Fibroblast of mammary gland (primary cell): ENCODE measurements at regions not wholly inside any gene's neighbourhood (a gene's known extent, or its start where the extent isn't known, plus 50 kb on each side); places are given as distances from the start of the nearest gene placed in this dataset.
"Not testable (repeated sequence)": the region's sequence is repeated elsewhere in the genome, so short reads cannot be mapped to it uniquely, and the experiment has no call there.

ENCODE experiments used
- DNase-seq: peaks from one replicate; pipeline ENCODE4 v3.0.0-alpha.2; 2010; ENCODE audit warnings: low read depth
- H3K4me3 ChIP-seq: 2 replicates; pipeline ENCODE4 v1.5.1; 2011; ENCODE audit warnings: low read depth, mild to moderate bottlenecking, low read length, moderate library complexity; ENCODE audit not compliant: control insufficient read depth
- TF ChIP-seq, protein P1 (sequence below): conservative IDR thresholded peaks from 2 replicates; pipeline ENCODE4 v1.5.1; 2011; ENCODE audit warnings: low read depth, low read length, inconsistent platforms; ENCODE audit not compliant: control insufficient read depth, insufficient read depth

DNA sequence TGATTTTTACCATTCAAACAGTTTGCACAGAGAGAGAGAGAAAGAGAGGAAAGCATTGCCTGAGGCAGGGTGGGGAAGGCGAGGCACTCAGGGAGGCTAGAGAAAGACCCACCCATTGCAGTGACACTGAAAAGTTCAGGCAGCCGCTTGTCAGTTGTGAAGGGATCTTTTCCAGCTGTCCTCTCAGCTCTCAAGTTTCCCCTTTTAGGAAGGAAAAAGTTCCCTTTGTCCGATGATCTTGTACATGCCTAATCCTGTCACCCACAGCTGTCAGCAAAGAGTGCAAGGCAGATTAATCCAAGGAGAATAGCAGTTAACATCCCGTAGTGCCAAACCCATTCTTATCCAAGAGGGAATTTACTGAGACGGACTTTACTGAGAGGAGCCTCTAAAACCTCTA is 255.0 kb downstream of the MAGEB5 start:
- H3K4me3 ChIP-seq: no peak overlapping the region
- TF ChIP-seq, protein P1, sequence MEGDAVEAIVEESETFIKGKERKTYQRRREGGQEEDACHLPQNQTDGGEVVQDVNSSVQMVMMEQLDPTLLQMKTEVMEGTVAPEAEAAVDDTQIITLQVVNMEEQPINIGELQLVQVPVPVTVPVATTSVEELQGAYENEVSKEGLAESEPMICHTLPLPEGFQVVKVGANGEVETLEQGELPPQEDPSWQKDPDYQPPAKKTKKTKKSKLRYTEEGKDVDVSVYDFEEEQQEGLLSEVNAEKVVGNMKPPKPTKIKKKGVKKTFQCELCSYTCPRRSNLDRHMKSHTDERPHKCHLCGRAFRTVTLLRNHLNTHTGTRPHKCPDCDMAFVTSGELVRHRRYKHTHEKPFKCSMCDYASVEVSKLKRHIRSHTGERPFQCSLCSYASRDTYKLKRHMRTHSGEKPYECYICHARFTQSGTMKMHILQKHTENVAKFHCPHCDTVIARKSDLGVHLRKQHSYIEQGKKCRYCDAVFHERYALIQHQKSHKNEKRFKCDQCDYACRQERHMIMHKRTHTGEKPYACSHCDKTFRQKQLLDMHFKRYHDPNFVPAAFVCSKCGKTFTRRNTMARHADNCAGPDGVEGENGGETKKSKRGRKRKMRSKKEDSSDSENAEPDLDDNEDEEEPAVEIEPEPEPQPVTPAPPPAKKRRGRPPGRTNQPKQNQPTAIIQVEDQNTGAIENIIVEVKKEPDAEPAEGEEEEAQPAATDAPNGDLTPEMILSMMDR: no peak
- DNase-seq: no peak

DNA sequence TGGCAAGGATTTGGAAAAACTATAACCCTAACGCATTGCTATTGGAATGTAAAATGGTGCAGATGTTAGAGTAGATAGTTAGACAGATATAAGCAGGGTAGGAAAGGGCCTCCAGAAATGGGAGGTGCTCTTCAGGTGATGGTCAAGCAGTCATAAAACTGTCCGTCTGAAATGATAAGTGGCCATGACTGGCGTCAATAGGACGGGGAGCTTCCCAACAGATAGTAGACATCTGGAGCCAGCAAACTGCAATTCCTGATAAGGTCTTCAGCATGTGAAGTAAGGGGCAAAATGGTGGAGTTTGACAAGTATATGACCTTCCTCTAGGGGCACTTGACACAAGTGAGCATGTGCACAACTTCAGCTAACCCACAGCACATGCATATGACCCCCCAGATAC is 250.4 kb downstream of the MAGEB5 start:
- H3K4me3 ChIP-seq: no peak overlapping the region
- no peak for DNase-seq
- TF ChIP-seq, protein P1: no peak

DNA sequence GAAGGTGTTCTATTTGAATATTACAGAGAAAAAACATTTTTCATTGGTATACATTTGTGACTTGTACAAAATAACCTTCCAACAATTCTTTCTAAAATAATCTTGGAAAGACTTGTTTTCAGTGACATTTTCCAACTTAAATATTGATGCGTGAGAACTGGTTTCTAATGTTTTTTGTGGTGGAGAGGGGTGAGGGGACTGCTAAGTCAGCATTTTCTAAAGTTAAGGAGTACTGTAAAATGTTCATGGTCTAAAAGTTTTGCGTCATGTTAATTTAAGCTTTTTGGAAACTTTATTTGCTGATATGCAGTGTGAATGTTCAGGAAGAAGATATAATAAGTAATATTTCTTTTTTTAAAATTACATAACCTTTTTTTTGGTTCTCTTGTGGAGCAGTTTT is 229.3 kb downstream of the MAGEB5 start:
- H3K4me3 ChIP-seq: no peak overlapping the region
- no peak for DNase-seq
- TF ChIP-seq, protein P1: no peak

DNA sequence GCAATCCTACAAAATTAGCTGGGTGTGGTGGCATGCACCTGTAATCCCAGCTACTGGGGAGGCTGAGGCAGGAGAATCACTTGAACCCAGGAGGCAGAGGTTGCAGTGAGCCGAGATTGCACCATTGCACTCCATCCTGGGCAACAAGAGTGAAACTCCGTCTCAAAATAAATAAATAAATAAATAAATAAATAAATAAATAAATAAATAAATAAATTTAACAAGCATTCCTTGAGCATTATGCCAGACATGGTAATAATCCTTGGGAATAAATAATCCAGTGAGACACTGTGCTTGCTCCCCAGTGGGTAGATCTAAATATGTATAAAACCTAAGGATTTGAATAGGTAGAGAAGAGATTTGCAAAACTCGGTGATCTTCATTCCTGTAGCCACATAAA is 228.4 kb downstream of the MAGEB5 start:
- not testable (repeated sequence) for H3K4me3 ChIP-seq

DNA sequence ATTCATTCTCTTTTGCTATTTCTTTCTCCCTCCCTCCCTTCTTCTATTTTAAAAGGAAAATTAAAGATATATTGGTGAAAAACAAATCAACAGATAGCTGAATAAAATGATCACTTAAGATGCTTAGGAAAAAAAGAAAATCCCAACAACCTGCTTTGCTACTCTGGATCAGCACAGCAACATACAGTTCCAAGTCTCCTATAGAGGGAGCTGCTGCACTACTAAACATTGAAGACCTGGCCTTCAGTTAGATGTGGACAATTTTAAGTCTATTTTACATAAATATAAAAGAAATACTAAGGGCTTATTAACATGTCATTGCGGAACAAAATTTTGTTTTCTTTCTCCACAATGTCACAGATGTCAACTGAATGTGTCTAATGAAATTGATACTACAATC is 226.4 kb downstream of the MAGEB5 start:
- H3K4me3 ChIP-seq: no peak overlapping the region
- peak; percentile 1 for DNase-seq
- TF ChIP-seq, protein P1: peak; percentile 12

More for the DNA sequence above, 228.4 kb downstream of the MAGEB5 start:
- not testable (repeated sequence) for DNase-seq

DNA sequence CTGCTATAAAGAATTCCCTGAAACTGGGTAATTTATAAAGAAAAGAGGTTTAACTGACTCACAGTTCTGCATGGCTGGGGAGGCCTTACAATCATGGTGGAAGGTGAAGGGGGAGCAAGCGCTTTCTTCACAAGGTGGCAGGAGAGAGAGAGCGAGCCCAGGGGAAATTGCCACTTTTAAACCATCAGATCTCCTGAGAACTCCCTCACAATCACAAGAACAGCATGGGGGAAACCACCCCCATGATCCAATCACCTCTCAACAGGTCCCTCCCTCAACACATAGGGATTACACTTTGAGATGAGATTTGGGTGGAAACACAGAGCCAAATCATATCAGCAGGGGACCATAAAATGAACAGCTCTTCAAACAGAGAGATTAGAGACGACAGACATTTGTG is 198.6 kb downstream of the MAGEB5 start:
- TF ChIP-seq, protein P1: no peak

DNA sequence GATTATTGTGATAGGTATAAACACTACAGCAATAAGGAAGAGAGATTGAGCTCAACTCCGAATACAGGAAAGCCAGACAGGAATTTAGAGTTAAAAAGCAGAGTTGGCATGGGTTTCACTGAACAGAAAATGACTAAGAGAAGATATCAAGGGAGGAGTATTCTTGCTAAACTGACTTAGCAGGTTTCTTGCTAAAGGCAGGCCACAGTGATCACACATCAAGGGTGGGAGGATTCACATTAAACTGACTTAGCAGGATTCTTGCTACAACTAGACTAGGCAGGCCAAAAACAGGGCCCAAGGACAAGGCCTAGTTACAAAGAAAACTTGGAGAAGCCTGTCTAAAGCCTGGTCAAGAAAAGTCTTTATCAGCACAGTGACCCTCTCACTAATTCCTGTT is 195.1 kb downstream of the MAGEB5 start:
- no peak overlapping the region for H3K4me3 ChIP-seq
- DNase-seq: no peak
- TF ChIP-seq, protein P1: no peak

More for the DNA sequence above, 198.6 kb downstream of the MAGEB5 start:
- DNase-seq: no peak
- H3K4me3 ChIP-seq: no peak overlapping the region
